ENCODE measurements at regions not wholly inside any gene's neighbourhood (a gene's known extent, or its start where the extent isn't known, plus 50 kb on each side); places are given as distances from the start of the nearest gene placed in this dataset.

DNA sequence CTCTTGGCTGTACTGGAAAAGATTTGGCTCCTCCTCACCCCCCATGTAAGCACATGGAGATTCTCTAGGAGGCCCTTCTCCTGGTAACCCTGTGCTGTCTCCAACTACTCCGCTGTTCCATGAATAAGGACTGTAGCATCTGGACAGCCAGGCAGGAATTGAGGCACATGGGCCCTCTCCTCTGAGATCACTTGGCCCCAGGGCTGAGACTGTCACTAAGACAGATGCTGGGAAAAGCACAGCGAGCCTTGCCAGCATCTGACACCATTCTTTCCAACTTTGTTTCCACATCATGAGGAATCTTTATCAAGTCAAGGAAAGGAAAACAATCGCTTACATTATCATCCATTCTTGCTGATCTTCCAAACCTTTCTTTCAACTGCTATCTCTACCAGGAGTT, 222.6 kb upstream of the INTU start:
- no peak for TF ChIP-seq POLR2A (IDR thresholded peaks at IDR 0.05)
- TF ChIP-seq, protein P1, sequence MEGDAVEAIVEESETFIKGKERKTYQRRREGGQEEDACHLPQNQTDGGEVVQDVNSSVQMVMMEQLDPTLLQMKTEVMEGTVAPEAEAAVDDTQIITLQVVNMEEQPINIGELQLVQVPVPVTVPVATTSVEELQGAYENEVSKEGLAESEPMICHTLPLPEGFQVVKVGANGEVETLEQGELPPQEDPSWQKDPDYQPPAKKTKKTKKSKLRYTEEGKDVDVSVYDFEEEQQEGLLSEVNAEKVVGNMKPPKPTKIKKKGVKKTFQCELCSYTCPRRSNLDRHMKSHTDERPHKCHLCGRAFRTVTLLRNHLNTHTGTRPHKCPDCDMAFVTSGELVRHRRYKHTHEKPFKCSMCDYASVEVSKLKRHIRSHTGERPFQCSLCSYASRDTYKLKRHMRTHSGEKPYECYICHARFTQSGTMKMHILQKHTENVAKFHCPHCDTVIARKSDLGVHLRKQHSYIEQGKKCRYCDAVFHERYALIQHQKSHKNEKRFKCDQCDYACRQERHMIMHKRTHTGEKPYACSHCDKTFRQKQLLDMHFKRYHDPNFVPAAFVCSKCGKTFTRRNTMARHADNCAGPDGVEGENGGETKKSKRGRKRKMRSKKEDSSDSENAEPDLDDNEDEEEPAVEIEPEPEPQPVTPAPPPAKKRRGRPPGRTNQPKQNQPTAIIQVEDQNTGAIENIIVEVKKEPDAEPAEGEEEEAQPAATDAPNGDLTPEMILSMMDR (IDR thresholded peaks at IDR 0.05), result no peak
